Kidney (tissue), 13 donors: ENCODE measurements at regions not wholly inside any gene's neighbourhood (a gene's known extent, or its start where the extent isn't known, plus 50 kb on each side); places are given as distances from the start of the nearest gene placed in this dataset.
A peak's percentile ranks its signal among the peaks of the same experiment; 100 is the strongest.

Experiments used
- DNase-seq, 5 donors: peaks; one replicate each; pipeline ENCODE4 v3.0.0-alpha.2; 2013 to 2020
- FAIRE-seq: peaks from 2 replicates; lab custom pipeline; 2012; peaks lifted over from hg19 to GRCh38; lab: Jason Lieb, UNC
- H3K27ac ChIP-seq, 2 donors: one replicate each; pipeline ENCODE4 v1.7.0; 2013; ENCODE audit warnings: low read depth in 2 of 2, low read length in 2 of 2, inconsistent platforms in 1 of 2
- H3K27me3 ChIP-seq: one replicate; pipeline ENCODE4 v1.7.1; 2013; ENCODE audit warnings: low read length, inconsistent platforms; ENCODE audit not compliant: control insufficient read depth, insufficient read depth
- H3K36me3 ChIP-seq, 3 donors: one replicate each; pipeline versions ENCODE4 v1.7.0 to v1.7.1; 2013; ENCODE audit warnings: low read length in 3 of 3, control low read depth in 1 of 3, inconsistent platforms in 1 of 3; ENCODE audit not compliant: insufficient read depth in 3 of 3, control insufficient read depth in 2 of 3
- H3K4me1 ChIP-seq, 3 donors: one replicate each; pipeline versions ENCODE4 v1.7.0 to v1.7.1; 2013; ENCODE audit warnings: low read length in 3 of 3, inconsistent platforms in 1 of 3, low read depth in 1 of 3; ENCODE audit not compliant: control insufficient read depth in 2 of 3, insufficient read depth in 2 of 3
- H3K4me3 ChIP-seq, 3 donors: one replicate each; pipeline versions ENCODE4 v1.7.0 to v1.8.1; 2013; ENCODE audit warnings: low read length in 3 of 3, control low read depth in 1 of 3, inconsistent platforms in 1 of 3
- H3K9ac ChIP-seq, 3 donors: one replicate each; pipeline versions ENCODE4 v1.7.0 to v1.7.1; 2013; ENCODE audit warnings: low read length in 3 of 3, control low read depth in 1 of 3, inconsistent platforms in 1 of 3
- H3K9me3 ChIP-seq, 3 donors: one replicate each; pipeline versions ENCODE4 v1.7.0 to v1.7.1; 2013; ENCODE audit warnings: low read length in 3 of 3, control low read depth in 1 of 3, inconsistent platforms in 1 of 3; ENCODE audit not compliant: control insufficient read depth in 2 of 3, insufficient read depth in 1 of 3
- CTCF ChIP-seq: IDR thresholded peaks from 3 replicates; pipeline ENCODE4 v1.5.1; 2012; ENCODE audit warnings: mild to moderate bottlenecking, moderate library complexity, borderline replicate concordance; ENCODE audit not compliant: insufficient read depth; ENCODE audit errors: extremely low read depth
- intact Hi-C: fragments of 100-400 bp; cut with DNase I; formaldehyde crosslinking; loops from one replicate; pipeline ENCODE4 v1.11.1; 2022
- donor health status: control.
- donor health status: control.
- donor health status: control.
- donor health status: control.
- donor health status: control.
- donor health status: DM: yes; HTN: yes; CAD: no.
- donor health status: Normal renal cell carcinoma (clear cell type).

GRCh38 chr16:82452004-82452756, 174.6 kb upstream of the CDH13 start:
- FAIRE-seq (no peak), DNase-seq (peak in 4 of 5 donors; percentile 53 to 77 (median 56))
- Histone ChIP-seq H3K4me1 (no peaks in the 10 kb centered on the region), H3K27ac (no peak overlapping the region), H3K4me3 (no peak overlapping the region), H3K9me3 (no peaks in the 10 kb centered on the region), H3K9ac (no peak overlapping the region), H3K36me3 (no peaks in the 10 kb centered on the region), H3K27me3 (no peaks in the 10 kb centered on the region)
- no peak for TF ChIP-seq CTCF
- intact Hi-C loops, result no loop called here

GRCh38 chr16:82451449-82451848, 175.3 kb upstream of the CDH13 start:
- Histone ChIP-seq H3K4me1 (no peaks in the 10 kb centered on the region), H3K4me3 (no peak overlapping the region), H3K9ac (no peak overlapping the region), H3K9me3 (no peaks in the 10 kb centered on the region), H3K27ac (no peak overlapping the region), H3K27me3 (no peaks in the 10 kb centered on the region), H3K36me3 (no peaks in the 10 kb centered on the region)
- DNase-seq (no peak), FAIRE-seq (no peak)
- TF ChIP-seq CTCF, result no peak
- intact Hi-C loops, result no loop called here

GRCh38 chr16:82440336-82440735, 186.4 kb upstream of the CDH13 start:
- Histone ChIP-seq H3K4me1 (no peaks in the 10 kb centered on the region), H3K4me3 (no peak overlapping the region), H3K36me3 (no peaks in the 10 kb centered on the region), H3K9ac (no peak overlapping the region), H3K9me3 (peaks cover 0 to 2% (median 0%) of the 10 kb centered on the region in 3 donors), H3K27me3 (no peaks in the 10 kb centered on the region), H3K27ac (no peak overlapping the region)
- intact Hi-C loops, result no loop called here
- FAIRE-seq (no peak), DNase-seq (no peak)
- TF ChIP-seq CTCF, result no peak
